Inflammatory macrophage treated with lipopolysaccharide for 1 hour (primary cell): ENCODE measurements at regions not wholly inside any gene's neighbourhood (a gene's known extent, or its start where the extent isn't known, plus 50 kb on each side); places are given as distances from the start of the nearest gene placed in this dataset.

ENCODE experiments used
- DNase-seq, 2 donors: peaks; one replicate each; pipeline ENCODE4 v3.0.0-alpha.2; 2020 to 2022

- no peak for DNase-seq
Observed at GRCh38 chr9:95754533-95755420, 120.7 kb upstream of the ERCC6L2 start.

GRCh38 chr9:95753762-95754465 lies 121.6 kb upstream of the ERCC6L2 start:
- DNase-seq, result no peak

GRCh38 chr9:95752129-95752731 lies 123.3 kb upstream of the ERCC6L2 start:
- no peak for DNase-seq

- no peak for DNase-seq
Observed at GRCh38 chr9:95751520-95751790, 124.0 kb upstream of the ERCC6L2 start.

- no peak for DNase-seq
Observed at GRCh38 chr9:95750725-95751519, 124.6 kb upstream of the ERCC6L2 start.

GRCh38 chr9:95749493-95749892 lies 126.0 kb upstream of the ERCC6L2 start:
- DNase-seq, result no peak

- no peak for DNase-seq
Observed at GRCh38 chr9:95746408-95747180, 128.9 kb upstream of the ERCC6L2 start.

- no peak for DNase-seq
Observed at GRCh38 chr9:95742821-95743220, 132.7 kb upstream of the ERCC6L2 start.

- DNase-seq, result no peak
Observed at GRCh38 chr9:95741631-95742030, 133.9 kb upstream of the ERCC6L2 start.

GRCh38 chr9:95740217-95741004 lies 135.1 kb upstream of the ERCC6L2 start:
- DNase-seq, result no peak

GRCh38 chr9:95738438-95738837 lies 137.1 kb upstream of the ERCC6L2 start:
- DNase-seq, result no peak

GRCh38 chr9:95736891-95737522 lies 138.5 kb upstream of the ERCC6L2 start:
- DNase-seq, result no peak

- no peak for DNase-seq
Observed at GRCh38 chr9:95736370-95736769, 139.1 kb upstream of the ERCC6L2 start.

- DNase-seq, result no peak
Observed at GRCh38 chr9:95735701-95736100, 139.8 kb upstream of the ERCC6L2 start.

GRCh38 chr9:95733741-95734666 lies 141.5 kb upstream of the ERCC6L2 start:
- no peak for DNase-seq

- no peak for DNase-seq
Observed at GRCh38 chr9:95732802-95733688, 142.4 kb upstream of the ERCC6L2 start.

- no peak for DNase-seq
Observed at GRCh38 chr9:95731876-95732275, 143.6 kb upstream of the ERCC6L2 start.

- DNase-seq, result no peak
Observed at GRCh38 chr9:95729669-95730368, 145.7 kb upstream of the ERCC6L2 start.
